ENCODE measurements at regions not wholly inside any gene's neighbourhood (a gene's known extent, or its start where the extent isn't known, plus 50 kb on each side); places are given as distances from the start of the nearest gene placed in this dataset.
"Not testable (repeated sequence)": the region's sequence is repeated elsewhere in the genome, so short reads cannot be mapped to it uniquely, and the experiment has no call there.

DNA sequence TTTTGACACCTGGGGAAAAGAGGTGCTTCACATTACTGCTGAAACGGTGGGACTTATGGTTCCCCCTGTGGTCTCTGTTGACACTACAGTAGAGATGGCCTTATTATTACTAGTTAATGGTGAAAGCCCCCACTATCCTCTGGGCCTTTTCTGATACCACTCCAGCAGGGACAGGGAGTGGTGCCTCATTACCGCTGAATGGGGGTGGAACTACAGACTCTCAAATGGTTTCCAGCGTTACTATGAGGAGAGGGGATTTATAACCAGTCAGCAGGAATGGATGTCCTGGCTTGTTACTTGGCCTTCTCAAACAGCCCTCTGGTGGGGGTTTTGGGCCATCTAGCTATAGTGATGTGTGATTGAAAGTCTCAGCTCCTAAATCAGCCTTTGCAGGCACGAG is 96.7 kb upstream of the DIAPH3 start:
- peaks cover 23% of the 10 kb centered on the region for H3K9me3 ChIP-seq (ENCODE audit: control insufficient read depth, insufficient read depth, low read depth, low read length)
- H3K4me1 ChIP-seq (ENCODE audit: control insufficient read depth, insufficient read depth, low read length), result peaks cover 21% of the 10 kb centered on the region
- H3K9ac ChIP-seq (ENCODE audit: low read length), result no peak overlapping the region
- no peak overlapping the region for H3K4me3 ChIP-seq (ENCODE audit: low read depth, low read length)
- H3K27ac ChIP-seq (ENCODE audit: low read depth, low read length), result no peak overlapping the region
- H3K36me3 ChIP-seq (ENCODE audit: control insufficient read depth, insufficient read depth, low read length), result no peaks in the 10 kb centered on the region
- H3K27me3 ChIP-seq (ENCODE audit: control insufficient read depth, insufficient read depth, low read length), result no peaks in the 10 kb centered on the region

DNA sequence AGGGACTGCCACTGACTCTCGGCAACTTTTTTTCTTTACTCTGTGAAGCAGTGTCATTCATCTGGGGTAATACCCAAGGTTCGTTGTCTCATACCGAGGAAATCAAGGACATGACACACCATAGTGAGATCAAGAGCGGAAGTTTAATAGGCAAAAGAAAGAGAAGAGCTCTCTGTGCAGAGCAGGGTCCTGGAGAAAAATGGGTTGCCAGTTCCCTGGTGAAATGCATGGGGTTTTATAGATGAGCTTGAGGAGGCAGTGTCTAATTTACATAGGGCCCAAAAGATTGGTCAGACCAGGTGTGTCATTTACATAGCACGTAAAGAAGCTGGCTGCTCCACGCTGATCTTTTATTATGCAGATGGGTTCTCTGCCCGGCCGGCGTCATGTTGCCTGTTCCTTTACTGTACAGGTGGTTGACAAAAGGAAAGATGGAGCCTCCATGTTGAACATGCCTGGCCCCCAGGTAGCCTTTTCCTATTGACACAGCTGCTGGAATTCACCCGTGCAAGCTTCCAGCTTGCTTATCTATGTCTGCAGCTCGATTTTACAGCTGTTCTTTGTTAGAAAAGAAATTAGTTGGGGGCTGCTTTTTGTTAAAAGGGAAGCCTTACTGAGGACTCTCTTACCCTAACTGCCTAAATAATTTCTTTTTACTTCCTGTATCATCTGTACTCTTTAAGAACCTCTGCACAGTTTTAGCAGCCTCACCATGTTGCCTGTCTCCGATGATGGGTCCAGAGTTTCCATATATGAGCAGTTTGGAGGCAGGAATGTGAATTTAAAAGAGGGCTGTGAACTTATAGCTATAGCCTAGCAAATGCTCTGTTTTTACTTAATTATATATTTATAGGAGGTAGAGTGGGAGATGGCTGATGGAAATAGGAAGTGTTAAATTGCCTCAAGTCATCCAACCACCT is 98.0 kb upstream of the DIAPH3 start:
- Histone ChIP-seq H3K9ac (ENCODE audit: low read length) (no peak overlapping the region), H3K4me3 (ENCODE audit: low read depth, low read length) (peak overlapping the region; percentile 1; the same call in 1 of the 2 replicates), H3K27ac (ENCODE audit: low read depth, low read length) (no peak overlapping the region), H3K9me3 (ENCODE audit: control insufficient read depth, insufficient read depth, low read depth, low read length) (peaks cover 17% of the 10 kb centered on the region; the same call in 1 of the 2 replicates), H3K36me3 (ENCODE audit: control insufficient read depth, insufficient read depth, low read length) (no peaks in the 10 kb centered on the region), H3K4me1 (ENCODE audit: control insufficient read depth, insufficient read depth, low read length) (peaks cover 21% of the 10 kb centered on the region), H3K27me3 (ENCODE audit: control insufficient read depth, insufficient read depth, low read length) (no peaks in the 10 kb centered on the region)

DNA sequence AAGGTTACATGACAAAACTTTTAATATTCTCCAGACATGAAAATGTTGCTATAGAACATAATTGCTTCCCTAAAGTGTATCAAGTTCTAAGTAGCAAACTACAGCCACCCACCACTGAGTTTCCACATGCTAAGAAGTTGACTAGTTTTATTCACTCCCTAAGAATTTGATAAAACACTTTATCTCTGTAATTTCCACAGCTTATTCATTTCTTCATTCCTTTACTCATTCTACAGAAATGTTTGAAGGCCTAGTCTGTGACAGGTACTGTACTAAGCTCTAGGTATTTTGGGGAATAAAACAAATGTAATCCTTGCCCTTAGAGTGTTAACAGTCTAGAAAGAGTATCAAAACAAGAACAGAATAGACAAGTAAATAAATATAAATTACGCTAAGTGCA is 101.8 kb upstream of the DIAPH3 start:
- H3K4me3 ChIP-seq (ENCODE audit: low read depth, low read length), result no peak overlapping the region
- no peak overlapping the region for H3K27ac ChIP-seq (ENCODE audit: low read depth, low read length)
- no peak overlapping the region for H3K9ac ChIP-seq (ENCODE audit: low read length)
- H3K9me3 ChIP-seq (ENCODE audit: control insufficient read depth, insufficient read depth, low read depth, low read length), result peaks cover 8% of the 10 kb centered on the region; the same call in 1 of the 2 replicates
- H3K36me3 ChIP-seq (ENCODE audit: control insufficient read depth, insufficient read depth, low read length), result no peaks in the 10 kb centered on the region
- H3K27me3 ChIP-seq (ENCODE audit: control insufficient read depth, insufficient read depth, low read length), result no peaks in the 10 kb centered on the region
- peaks cover 24% of the 10 kb centered on the region for H3K4me1 ChIP-seq (ENCODE audit: control insufficient read depth, insufficient read depth, low read length)

DNA sequence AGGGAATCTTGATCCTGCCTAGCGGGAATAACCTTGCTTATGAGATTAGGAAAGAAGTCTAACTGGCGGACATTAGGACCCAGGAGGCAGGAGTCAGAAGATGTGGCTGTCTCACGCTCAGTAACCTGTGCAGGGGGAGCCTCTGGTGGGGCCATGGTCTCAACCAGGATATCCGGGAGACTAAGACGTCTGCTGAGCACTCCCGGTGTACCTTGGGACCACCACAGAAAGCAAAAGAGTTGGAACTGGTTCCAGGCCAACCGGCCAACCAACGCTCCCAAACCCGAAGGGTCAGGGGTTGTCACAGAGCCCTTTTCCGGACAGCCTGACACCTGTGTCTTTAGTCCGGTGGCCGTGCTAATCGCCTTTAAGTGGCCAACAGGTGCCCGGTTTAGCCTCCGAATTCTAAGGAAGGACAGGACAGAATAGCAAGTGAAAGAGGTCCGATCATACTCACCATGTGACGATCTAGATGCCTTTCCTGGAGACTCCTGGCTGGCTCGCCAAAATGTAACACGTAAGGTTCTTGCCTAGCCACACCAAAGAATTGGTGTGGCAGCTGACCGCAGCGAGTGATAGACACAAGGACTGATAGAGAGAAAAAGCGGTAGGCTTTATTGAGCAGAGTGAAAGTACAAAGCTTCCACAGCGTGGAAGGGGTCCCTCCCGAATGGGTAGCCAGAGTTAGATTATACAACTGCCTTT is 103.9 kb upstream of the DIAPH3 start:
- no peak overlapping the region for H3K27ac ChIP-seq (ENCODE audit: low read depth, low read length)
- H3K9ac ChIP-seq (ENCODE audit: low read length), result peak overlapping the region; percentile 70
- H3K4me1 ChIP-seq (ENCODE audit: control insufficient read depth, insufficient read depth, low read length), result peaks cover 9% of the 10 kb centered on the region
- peak overlapping the region; percentile 96 for H3K4me3 ChIP-seq (ENCODE audit: low read depth, low read length)
- no peaks in the 10 kb centered on the region for H3K27me3 ChIP-seq (ENCODE audit: control insufficient read depth, insufficient read depth, low read length)
- H3K36me3 ChIP-seq (ENCODE audit: control insufficient read depth, insufficient read depth, low read length), result no peaks in the 10 kb centered on the region
- peaks cover 5% of the 10 kb centered on the region; the same call in 1 of the 2 replicates for H3K9me3 ChIP-seq (ENCODE audit: control insufficient read depth, insufficient read depth, low read depth, low read length)

DNA sequence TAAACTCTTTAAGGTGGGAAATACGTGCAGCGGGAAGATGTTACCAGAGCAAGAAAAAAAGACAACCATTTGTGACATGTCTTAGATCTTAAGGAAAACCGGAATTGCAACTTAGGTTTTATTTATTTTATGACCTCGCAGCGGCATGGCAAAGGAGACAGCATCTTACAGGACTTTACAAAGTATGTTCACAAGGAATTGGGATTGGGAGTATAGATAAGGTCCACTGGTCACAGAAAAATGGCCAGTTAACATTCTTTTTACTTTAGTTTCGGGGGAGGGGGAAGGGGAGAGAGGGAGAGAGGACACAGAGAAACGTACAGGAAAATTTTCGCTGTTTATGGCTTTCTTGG is 104.5 kb upstream of the DIAPH3 start:
- Histone ChIP-seq H3K4me1 (ENCODE audit: control insufficient read depth, insufficient read depth, low read length) (peaks cover 9% of the 10 kb centered on the region), H3K9ac (ENCODE audit: low read length) (peak overlapping the region; percentile 70), H3K27me3 (ENCODE audit: control insufficient read depth, insufficient read depth, low read length) (no peaks in the 10 kb centered on the region), H3K27ac (ENCODE audit: low read depth, low read length) (no peak overlapping the region), H3K9me3 (ENCODE audit: control insufficient read depth, insufficient read depth, low read depth, low read length) (peaks cover 4% of the 10 kb centered on the region; the same call in 1 of the 2 replicates), H3K36me3 (ENCODE audit: control insufficient read depth, insufficient read depth, low read length) (no peaks in the 10 kb centered on the region), H3K4me3 (ENCODE audit: low read depth, low read length) (peak overlapping the region; percentile 96)

DNA sequence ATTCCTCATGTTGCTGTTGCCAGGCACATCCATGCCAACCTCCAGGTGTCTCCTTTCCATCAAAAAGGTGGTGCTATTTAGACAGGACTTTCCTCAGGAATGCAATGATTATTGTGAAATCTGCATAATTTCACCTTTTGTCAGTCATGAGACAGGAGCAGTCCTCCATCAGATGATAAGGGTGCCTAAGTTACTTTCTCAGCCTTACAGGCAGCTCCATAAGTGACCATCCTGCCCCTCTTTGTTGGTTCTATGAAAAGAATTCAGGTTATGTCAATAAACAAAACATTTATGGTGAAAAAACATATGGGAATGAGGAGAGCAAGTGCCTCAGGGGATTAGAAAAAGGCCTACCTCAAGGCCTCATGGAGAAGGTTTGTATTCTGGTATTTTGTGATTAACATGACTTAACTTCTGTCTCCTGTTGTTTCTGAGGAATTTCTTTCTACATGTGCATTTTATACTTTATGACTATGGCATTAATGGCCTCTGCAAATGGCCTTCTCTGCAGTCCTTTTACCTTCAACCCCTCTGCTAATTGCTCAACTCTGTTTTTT is 110.3 kb upstream of the DIAPH3 start:
- Histone ChIP-seq H3K27ac (ENCODE audit: low read depth, low read length) (no peak overlapping the region), H3K9me3 (ENCODE audit: control insufficient read depth, insufficient read depth, low read depth, low read length) (no peaks in the 10 kb centered on the region), H3K27me3 (ENCODE audit: control insufficient read depth, insufficient read depth, low read length) (no peaks in the 10 kb centered on the region), H3K9ac (ENCODE audit: low read length) (no peak overlapping the region), H3K4me1 (ENCODE audit: control insufficient read depth, insufficient read depth, low read length) (peaks cover 5% of the 10 kb centered on the region), H3K36me3 (ENCODE audit: control insufficient read depth, insufficient read depth, low read length) (no peaks in the 10 kb centered on the region), H3K4me3 (ENCODE audit: low read depth, low read length) (no peak overlapping the region)

DNA sequence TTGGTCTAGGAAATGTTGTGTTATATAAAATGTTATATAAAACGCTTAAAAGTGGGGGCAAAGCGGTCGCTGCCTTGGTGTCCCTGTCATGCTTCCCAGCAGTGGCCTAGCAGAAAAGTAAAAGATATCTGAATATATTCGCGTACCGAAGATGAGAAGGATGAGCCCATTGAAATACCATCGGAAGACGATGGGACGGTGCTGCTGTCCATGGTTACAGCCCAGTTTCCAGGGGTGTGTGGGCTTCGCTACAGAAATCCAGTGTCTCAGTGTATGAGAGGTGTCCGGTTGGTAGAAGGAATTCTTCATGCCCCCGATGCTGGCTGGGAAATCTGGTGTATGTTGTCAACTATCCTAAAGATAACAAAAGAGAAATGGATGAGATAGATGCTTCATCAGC is 110.9 kb upstream of the DIAPH3 start:
- Histone ChIP-seq H3K27me3 (ENCODE audit: control insufficient read depth, insufficient read depth, low read length) (no peaks in the 10 kb centered on the region), H3K9me3 (ENCODE audit: control insufficient read depth, insufficient read depth, low read depth, low read length) (no peaks in the 10 kb centered on the region), H3K36me3 (ENCODE audit: control insufficient read depth, insufficient read depth, low read length) (no peaks in the 10 kb centered on the region)

DNA sequence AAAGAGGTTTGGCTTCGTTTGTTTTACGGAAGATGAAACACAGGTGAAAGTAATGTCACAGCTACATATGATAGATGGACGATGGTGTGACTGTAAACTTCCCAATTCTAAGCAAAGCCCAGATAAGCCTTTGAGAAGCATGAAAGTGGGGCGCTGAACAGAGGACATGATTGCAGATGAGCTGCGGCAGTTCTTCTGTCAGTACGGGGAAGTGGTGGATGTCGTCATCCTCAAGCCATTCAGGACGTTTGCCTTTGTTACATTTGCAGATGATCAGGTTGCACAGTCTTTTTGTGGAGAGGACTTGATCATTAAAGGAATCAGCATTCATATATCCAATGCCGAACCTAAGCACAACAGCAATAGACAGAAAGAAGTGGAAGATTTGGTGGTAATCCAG is 111.5 kb upstream of the DIAPH3 start:
- Histone ChIP-seq H3K27ac (ENCODE audit: low read depth, low read length) (no peak overlapping the region), H3K4me1 (ENCODE audit: control insufficient read depth, insufficient read depth, low read length) (peaks cover 3% of the 10 kb centered on the region; the same call in 1 of the 2 replicates), H3K4me3 (ENCODE audit: low read depth, low read length) (no peak overlapping the region), H3K9me3 (ENCODE audit: control insufficient read depth, insufficient read depth, low read depth, low read length) (no peaks in the 10 kb centered on the region), H3K27me3 (ENCODE audit: control insufficient read depth, insufficient read depth, low read length) (no peaks in the 10 kb centered on the region), H3K9ac (ENCODE audit: low read length) (no peak overlapping the region), H3K36me3 (ENCODE audit: control insufficient read depth, insufficient read depth, low read length) (no peaks in the 10 kb centered on the region)

More for the DNA sequence above, 110.9 kb upstream of the DIAPH3 start:
- Histone ChIP-seq H3K27ac (ENCODE audit: low read depth, low read length) (no peak overlapping the region), H3K9ac (ENCODE audit: low read length) (no peak overlapping the region), H3K4me1 (ENCODE audit: control insufficient read depth, insufficient read depth, low read length) (peaks cover 3% of the 10 kb centered on the region; the same call in 1 of the 2 replicates), H3K4me3 (ENCODE audit: low read depth, low read length) (no peak overlapping the region)

DNA sequence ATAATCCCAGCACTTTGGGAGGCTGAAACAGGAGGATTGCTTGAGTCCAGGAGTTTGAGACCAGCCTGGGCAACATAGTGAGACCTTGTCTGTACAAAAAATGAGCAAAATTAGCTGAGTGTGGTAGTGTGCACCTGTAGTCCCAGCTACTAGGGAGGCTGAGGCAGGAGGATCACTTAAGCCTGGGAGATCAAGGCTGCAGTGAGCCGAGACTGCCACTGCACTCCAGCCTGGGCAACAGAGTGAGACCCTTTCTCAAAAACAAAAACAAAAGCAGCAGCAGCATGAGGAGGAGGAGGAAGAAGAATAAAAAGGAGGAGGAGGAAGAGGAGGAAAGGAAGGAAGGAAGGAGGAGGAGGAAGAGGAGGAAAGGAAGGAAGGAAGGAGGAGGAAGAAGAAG is 116.5 kb upstream of the TDRD3 start:
- H3K9me3 ChIP-seq (ENCODE audit: control insufficient read depth, insufficient read depth, low read depth, low read length), result not testable (repeated sequence)

DNA sequence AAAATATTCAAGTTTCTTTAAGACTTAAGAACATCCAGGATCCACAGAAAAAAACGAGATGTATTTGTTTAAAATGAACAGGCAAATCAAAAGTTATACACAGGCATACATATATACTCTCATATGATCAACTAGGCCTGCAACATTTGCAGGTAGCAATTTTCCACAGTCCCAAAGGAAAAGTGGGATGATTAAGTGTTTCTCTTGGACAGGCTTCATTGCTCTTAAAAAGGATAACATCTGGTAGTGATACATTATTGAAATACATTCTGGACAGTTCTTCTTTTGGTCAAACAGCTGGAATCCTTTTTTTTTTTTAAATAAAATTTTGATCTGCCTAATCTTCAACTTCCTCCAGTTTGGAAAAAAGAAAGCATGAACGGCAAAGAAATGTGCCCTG is 114.8 kb upstream of the TDRD3 start:
- Histone ChIP-seq H3K4me1 (ENCODE audit: control insufficient read depth, insufficient read depth, low read length) (0 out of 2 replicates have a peak, but pooled peaks cover 3% of the 10 kb centered on the region), H3K9me3 (ENCODE audit: control insufficient read depth, insufficient read depth, low read depth, low read length) (peaks cover 7% of the 10 kb centered on the region), H3K27ac (ENCODE audit: low read depth, low read length) (no peak overlapping the region), H3K9ac (ENCODE audit: low read length) (no peak overlapping the region), H3K4me3 (ENCODE audit: low read depth, low read length) (no peak overlapping the region), H3K36me3 (ENCODE audit: control insufficient read depth, insufficient read depth, low read length) (no peaks in the 10 kb centered on the region), H3K27me3 (ENCODE audit: control insufficient read depth, insufficient read depth, low read length) (no peaks in the 10 kb centered on the region)

More for the DNA sequence above, 116.5 kb upstream of the TDRD3 start:
- H3K36me3 ChIP-seq (ENCODE audit: control insufficient read depth, insufficient read depth, low read length); H3K27me3 ChIP-seq (ENCODE audit: control insufficient read depth, insufficient read depth, low read length); H3K4me1 ChIP-seq (ENCODE audit: control insufficient read depth, insufficient read depth, low read length); H3K4me3 ChIP-seq (ENCODE audit: low read depth, low read length); H3K9ac ChIP-seq (ENCODE audit: low read length); H3K27ac ChIP-seq (ENCODE audit: low read depth, low read length): not testable (repeated sequence)

DNA sequence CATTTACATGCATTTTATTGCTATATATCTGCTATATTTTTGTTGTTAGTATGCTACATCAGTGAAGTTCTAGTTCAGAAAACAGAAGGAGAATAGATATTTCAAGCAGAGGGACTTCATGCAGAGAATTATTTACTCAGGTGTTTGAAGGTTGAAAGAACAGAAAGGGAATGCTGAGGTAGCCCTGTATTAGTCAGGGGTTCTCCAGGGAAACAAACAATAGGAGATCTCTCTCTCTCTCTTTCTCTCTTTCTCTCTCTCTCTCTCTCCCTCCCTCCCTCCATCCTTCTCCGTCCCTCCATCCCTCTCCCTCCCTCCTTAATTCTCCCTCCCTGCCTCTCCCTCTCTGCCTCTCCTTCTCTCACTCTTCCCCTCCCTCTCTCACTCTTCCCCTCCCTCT is 114.3 kb upstream of the TDRD3 start:
- no peak overlapping the region for H3K27ac ChIP-seq (ENCODE audit: low read depth, low read length)
- no peaks in the 10 kb centered on the region for H3K36me3 ChIP-seq (ENCODE audit: control insufficient read depth, insufficient read depth, low read length)
- no peaks in the 10 kb centered on the region for H3K27me3 ChIP-seq (ENCODE audit: control insufficient read depth, insufficient read depth, low read length)
- H3K9me3 ChIP-seq (ENCODE audit: control insufficient read depth, insufficient read depth, low read depth, low read length), result peaks cover 7% of the 10 kb centered on the region
- H3K9ac ChIP-seq (ENCODE audit: low read length), result no peak overlapping the region
- no peak overlapping the region for H3K4me3 ChIP-seq (ENCODE audit: low read depth, low read length)
- H3K4me1 ChIP-seq (ENCODE audit: control insufficient read depth, insufficient read depth, low read length), result 0 out of 2 replicates have a peak, but pooled peaks cover 3% of the 10 kb centered on the region
